HCT116 (cell line): ENCODE measurements at regions not wholly inside any gene's neighbourhood (a gene's known extent, or its start where the extent isn't known, plus 50 kb on each side); places are given as distances from the start of the nearest gene placed in this dataset.

Experiments
- ATAC-seq: fragments of 200-7000 bp; cut with Tn5 transposase; 2 replicates; pipeline ENCODE4 v1.9.1; 2020; ENCODE audit warnings: mild to moderate bottlenecking, moderate library complexity
- BruUV-seq: library from RNA; stranded (reverse); fragments of 400-500 nt; replicated peaks from 2 replicates; lab custom pipeline; 2021; lab: Mats Ljungman, UMichigan
- CTCF ChIA-PET: fragments of 300-600 bp; sonication (Branson Sonifier 250); formaldehyde crosslinking; loops from one replicate; lab custom pipeline; 2021; ENCODE audit warnings: antibody characterized with exemption; lab: Charles Lee
- POLR2A ChIA-PET: fragments of 300-600, 350-600 bp; sonication (Branson Sonifier 250); formaldehyde crosslinking; loops from one replicate; lab custom pipeline; 2021; ENCODE audit warnings: antibody characterized with exemption; lab: Charles Lee
- RAD21 ChIA-PET, 2 experiments: fragments of 300-600 bp; sonication (Branson Sonifier 250); formaldehyde crosslinking; loops; one replicate each; lab custom pipeline; 2023; ENCODE audit warnings: low total read pairs in 2 of 2; ENCODE audit not compliant: uncharacterized antibody in 2 of 2, unreplicated experiment in 2 of 2, low non-redundant PET in 1 of 2; lab: Charles Lee
- DNase-seq: peaks from one replicate; pipeline ENCODE4 v3.0.0-alpha.2; 2010; ENCODE audit warnings: low read depth, low spot score
- H2AFZ ChIP-seq: fragments of 200-600 bp; shearing (Covaris generic), sonication (generic); 2 replicates; pipeline ENCODE4 v1.6.1; 2017; ENCODE audit warnings: low read depth, mixed run types, mixed read lengths, antibody characterized with exemption, low read length; ENCODE audit not compliant: poor library complexity, severe bottlenecking
- H3K27ac ChIP-seq: 2 replicates; pipeline ENCODE4 v1.5.1; 2012; ENCODE audit warnings: low read depth, low read length
- H3K27me3 ChIP-seq: fragments of 200-600 bp; sonication (generic); 2 replicates; pipeline ENCODE4 v1.6.1; 2016; ENCODE audit warnings: mixed run types, low read length, mixed read lengths; ENCODE audit not compliant: insufficient read depth
- H3K36me3 ChIP-seq, 2 experiments: fragments of 200-500 bp in 1 of 2; fragments of 200-600 bp in 1 of 2; sonication (Bioruptor generic) in 1 of 2; sonication (generic) in 1 of 2; 2 replicates each; pipeline versions ENCODE4 v1.5.1 to v1.6.1; 2014 to 2016; ENCODE audit warnings: low read length in 2 of 2, inconsistent platforms in 1 of 2, mixed read lengths in 1 of 2, mixed run types in 1 of 2; ENCODE audit not compliant: insufficient read depth in 2 of 2, control insufficient read depth in 1 of 2
- H3K4me1 ChIP-seq, 2 experiments: fragments of 200-600 bp in 1 of 2; sonication (generic) in 1 of 2; 2 replicates each; pipeline versions ENCODE4 v1.5.1 to v1.6.1; 2012 to 2017; ENCODE audit warnings: low read length in 2 of 2, inconsistent platforms in 1 of 2, mild to moderate bottlenecking in 1 of 2, mixed read lengths in 1 of 2, mixed run types in 1 of 2, moderate library complexity in 1 of 2; ENCODE audit not compliant: insufficient read depth in 2 of 2, control insufficient read depth in 1 of 2
- H3K4me2 ChIP-seq: fragments of 200-600 bp; sonication (generic); 2 replicates; pipeline ENCODE4 v1.6.1; 2017; ENCODE audit warnings: mixed run types, low read length, mixed read lengths
- H3K4me3 ChIP-seq, 2 experiments: fragments of 200-600 bp in 1 of 2; sonication (generic) in 1 of 2; replicated peaks in 1 of 2; 2 replicates each; pipeline ENCODE4 v1.5.1; 2011 to 2016; ENCODE audit warnings: low read length in 2 of 2, control low read depth in 1 of 2, low read depth in 1 of 2, mild to moderate bottlenecking in 1 of 2, mixed read lengths in 1 of 2, mixed run types in 1 of 2
- H3K79me2 ChIP-seq: fragments of 200-600 bp; sonication (generic); 2 replicates; pipeline ENCODE4 v1.6.1; 2017; ENCODE audit warnings: mild to moderate bottlenecking, mixed run types, low read length, moderate library complexity, mixed read lengths; ENCODE audit not compliant: insufficient read depth
- H3K9ac ChIP-seq: fragments of 200-600 bp; sonication (generic); 2 replicates; pipeline ENCODE4 v1.6.1; 2016; ENCODE audit warnings: low read length, mixed read lengths
- H3K9me2 ChIP-seq: fragments of 200-600 bp; sonication (generic), shearing (Covaris generic); 2 replicates; pipeline ENCODE4 v1.6.1; 2017; ENCODE audit warnings: mixed run types, mild to moderate bottlenecking, moderate library complexity; ENCODE audit not compliant: insufficient read depth
- H3K9me3 ChIP-seq, 2 experiments: fragments of 200-500 bp in 1 of 2; fragments of 200-600 bp in 1 of 2; sonication (Bioruptor generic) in 1 of 2; sonication (generic) in 1 of 2; 2 replicates each; pipeline ENCODE4 v1.6.1; 2014 to 2017; ENCODE audit warnings: low read length in 2 of 2, mixed read lengths in 2 of 2, inconsistent platforms in 1 of 2, low read depth in 1 of 2, mild to moderate bottlenecking in 1 of 2, mixed run types in 1 of 2, moderate library complexity in 1 of 2; ENCODE audit not compliant: control insufficient read depth in 1 of 2, insufficient read depth in 1 of 2
- H4K20me1 ChIP-seq: fragments of 200-600 bp; sonication (generic), shearing (Covaris generic); 2 replicates; pipeline ENCODE4 v1.6.1; 2017; ENCODE audit warnings: mixed run types, mild to moderate bottlenecking, moderate library complexity; ENCODE audit not compliant: insufficient read depth
- ATF3 ChIP-seq: IDR thresholded peaks from 2 replicates; pipeline ENCODE4 v1.6.1; 2012
- CBX3 ChIP-seq: IDR thresholded peaks from 2 replicates; pipeline ENCODE4 v1.6.1; 2012; ENCODE audit warnings: low read depth
- EGR1 ChIP-seq: IDR thresholded peaks from 2 replicates; pipeline ENCODE4 v1.6.1; 2012; ENCODE audit warnings: low read depth
- ELF1 ChIP-seq: IDR thresholded peaks from 2 replicates; pipeline ENCODE4 v1.6.1; 2012; ENCODE audit warnings: low read depth, borderline replicate concordance
- EZH2 ChIP-seq: fragments of 200-600 bp; sonication (generic); IDR thresholded peaks from 2 replicates; pipeline ENCODE4 v1.6.1; 2017; ENCODE audit warnings: antibody characterized with exemption, mixed run types
- EZH2phosphoT487 ChIP-seq: fragments of 200-600 bp; IDR thresholded peaks from 2 replicates; pipeline ENCODE4 v1.6.1; 2018; ENCODE audit warnings: antibody characterized with exemption, borderline replicate concordance
- FOSL1 ChIP-seq: IDR thresholded peaks from 2 replicates; pipeline ENCODE4 v1.6.1; 2012; ENCODE audit warnings: low read depth
- JUND ChIP-seq: IDR thresholded peaks from 2 replicates; pipeline ENCODE4 v1.6.1; 2012
- MAX ChIP-seq: IDR thresholded peaks from 2 replicates; pipeline ENCODE4 v1.6.1; 2012
- RAD21 ChIP-seq: IDR thresholded peaks from 2 replicates; pipeline ENCODE4 v1.6.1; 2012; ENCODE audit warnings: low read depth, mild to moderate bottlenecking
- REST ChIP-seq: IDR thresholded peaks from 2 replicates; pipeline ENCODE4 v1.6.1; 2012; ENCODE audit warnings: low read depth
- SP1 ChIP-seq: IDR thresholded peaks from 2 replicates; pipeline ENCODE4 v1.6.1; 2012; ENCODE audit warnings: low read depth
- SRF ChIP-seq: IDR thresholded peaks from 2 replicates; pipeline ENCODE4 v1.6.1; 2012; ENCODE audit warnings: low read depth
- TCF7L2 ChIP-seq: IDR thresholded peaks from 2 replicates; pipeline ENCODE4 v1.7.0; 2011; ENCODE audit warnings: borderline replicate concordance, inconsistent platforms; ENCODE audit not compliant: insufficient read depth, insufficient read length; ENCODE audit errors: extremely low read depth
- YY1 ChIP-seq: IDR thresholded peaks from 2 replicates; pipeline ENCODE4 v1.6.1; 2011; ENCODE audit warnings: low read length, low read depth, moderate library complexity, mild to moderate bottlenecking; ENCODE audit not compliant: insufficient replicate concordance; ENCODE audit errors: extremely low read depth
- ZNF274 ChIP-seq: fragments of 200-500 bp; sonication (Bioruptor generic); IDR thresholded peaks from 2 replicates; pipeline ENCODE4 v1.6.1; 2014; ENCODE audit warnings: mild to moderate bottlenecking, low read depth, low read length, inconsistent platforms
- intact Hi-C: fragments of 100-400 bp; cut with micrococcal nuclease; formaldehyde crosslinking; loops from 2 replicates; pipeline ENCODE4 v1.10.0; 2022
- TF ChIP-seq, protein P1 (sequence below): IDR thresholded peaks from 2 replicates; pipeline ENCODE4 v1.6.1; 2011; ENCODE audit warnings: mild to moderate bottlenecking, low read length, moderate library complexity; ENCODE audit not compliant: insufficient replicate concordance; ENCODE audit errors: extremely low read depth
- TF ChIP-seq, protein P2 (sequence below), 3 experiments: fragments of 200-600 bp in 1 of 3; sonication (generic) in 1 of 3; IDR thresholded peaks in 2 of 3; conservative IDR thresholded peaks in 1 of 3; 2 replicates each; pipeline ENCODE4 v1.5.1; 2012 to 2017; ENCODE audit warnings: low read depth in 2 of 3, low read length in 2 of 3, antibody characterized with exemption in 1 of 3, borderline replicate concordance in 1 of 3, control low read depth in 1 of 3, mild to moderate bottlenecking in 1 of 3, mixed read lengths in 1 of 3, mixed run types in 1 of 3, moderate library complexity in 1 of 3; ENCODE audit not compliant: insufficient read depth in 1 of 3

GRCh38 chr20:39421571-39422105, 459.5 kb downstream of the DHX35 start:
- ATAC-seq (no peak), DNase-seq (no peak)
- RAD21 ChIA-PET, result no interaction called here
- CTCF ChIA-PET, result no interaction called here
- Histone ChIP-seq H3K4me1 (no peaks in the 10 kb centered on the region), H3K79me2 (no peaks in the 10 kb centered on the region), H2AFZ (no peak overlapping the region), H3K9ac (no peak overlapping the region), H3K27me3 (no peaks in the 10 kb centered on the region), H3K27ac (no peak overlapping the region), H3K9me3 (no peaks in the 10 kb centered on the region), H3K36me3 (no peaks in the 10 kb centered on the region), H4K20me1 (no peaks in the 10 kb centered on the region), H3K9me2 (no peaks in the 10 kb centered on the region), H3K4me3 (no peak overlapping the region), H3K4me2 (no peak overlapping the region)
- intact Hi-C loops, result no loop called here
- TF ChIP-seq, protein P1, sequence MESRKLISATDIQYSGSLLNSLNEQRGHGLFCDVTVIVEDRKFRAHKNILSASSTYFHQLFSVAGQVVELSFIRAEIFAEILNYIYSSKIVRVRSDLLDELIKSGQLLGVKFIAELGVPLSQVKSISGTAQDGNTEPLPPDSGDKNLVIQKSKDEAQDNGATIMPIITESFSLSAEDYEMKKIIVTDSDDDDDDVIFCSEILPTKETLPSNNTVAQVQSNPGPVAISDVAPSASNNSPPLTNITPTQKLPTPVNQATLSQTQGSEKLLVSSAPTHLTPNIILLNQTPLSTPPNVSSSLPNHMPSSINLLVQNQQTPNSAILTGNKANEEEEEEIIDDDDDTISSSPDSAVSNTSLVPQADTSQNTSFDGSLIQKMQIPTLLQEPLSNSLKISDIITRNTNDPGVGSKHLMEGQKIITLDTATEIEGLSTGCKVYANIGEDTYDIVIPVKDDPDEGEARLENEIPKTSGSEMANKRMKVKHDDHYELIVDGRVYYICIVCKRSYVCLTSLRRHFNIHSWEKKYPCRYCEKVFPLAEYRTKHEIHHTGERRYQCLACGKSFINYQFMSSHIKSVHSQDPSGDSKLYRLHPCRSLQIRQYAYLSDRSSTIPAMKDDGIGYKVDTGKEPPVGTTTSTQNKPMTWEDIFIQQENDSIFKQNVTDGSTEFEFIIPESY, result no peak
- no peak for TF ChIP-seq SRF
- TF ChIP-seq YY1, result no peak
- TF ChIP-seq FOSL1, result no peak
- TF ChIP-seq ATF3, result no peak
- no peak for TF ChIP-seq MAX
- TF ChIP-seq TCF7L2, result no peak
- no peak for TF ChIP-seq EGR1
- no peak for TF ChIP-seq SP1
- TF ChIP-seq EZH2phosphoT487, result no peak
- no peak for TF ChIP-seq CBX3
- no peak for TF ChIP-seq ELF1
- no peak for TF ChIP-seq RAD21
- TF ChIP-seq, protein P2, sequence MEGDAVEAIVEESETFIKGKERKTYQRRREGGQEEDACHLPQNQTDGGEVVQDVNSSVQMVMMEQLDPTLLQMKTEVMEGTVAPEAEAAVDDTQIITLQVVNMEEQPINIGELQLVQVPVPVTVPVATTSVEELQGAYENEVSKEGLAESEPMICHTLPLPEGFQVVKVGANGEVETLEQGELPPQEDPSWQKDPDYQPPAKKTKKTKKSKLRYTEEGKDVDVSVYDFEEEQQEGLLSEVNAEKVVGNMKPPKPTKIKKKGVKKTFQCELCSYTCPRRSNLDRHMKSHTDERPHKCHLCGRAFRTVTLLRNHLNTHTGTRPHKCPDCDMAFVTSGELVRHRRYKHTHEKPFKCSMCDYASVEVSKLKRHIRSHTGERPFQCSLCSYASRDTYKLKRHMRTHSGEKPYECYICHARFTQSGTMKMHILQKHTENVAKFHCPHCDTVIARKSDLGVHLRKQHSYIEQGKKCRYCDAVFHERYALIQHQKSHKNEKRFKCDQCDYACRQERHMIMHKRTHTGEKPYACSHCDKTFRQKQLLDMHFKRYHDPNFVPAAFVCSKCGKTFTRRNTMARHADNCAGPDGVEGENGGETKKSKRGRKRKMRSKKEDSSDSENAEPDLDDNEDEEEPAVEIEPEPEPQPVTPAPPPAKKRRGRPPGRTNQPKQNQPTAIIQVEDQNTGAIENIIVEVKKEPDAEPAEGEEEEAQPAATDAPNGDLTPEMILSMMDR (IDR thresholded peaks at IDR 0.05 in 2 of 3, conservative IDR thresholded peaks at IDR 0.05 in 1 of 3; ENCODE audit: borderline replicate concordance in 1 of 3, insufficient read depth in 1 of 3, low read depth in 2 of 3, low read length in 2 of 3), result no peak
- no peak for TF ChIP-seq REST
- TF ChIP-seq JUND, result no peak
- TF ChIP-seq EZH2, result no peak
- no peak for TF ChIP-seq ZNF274
- POLR2A ChIA-PET, result no interaction called here
- BruUV-seq, result no TSS peak
